ENCODE measurements at regions not wholly inside any gene's neighbourhood (a gene's known extent, or its start where the extent isn't known, plus 50 kb on each side); places are given as distances from the start of the nearest gene placed in this dataset.
"Not testable (repeated sequence)": the region's sequence is repeated elsewhere in the genome, so short reads cannot be mapped to it uniquely, and the experiment has no call there.

- no peak for DNase-seq (ENCODE audit: low spot score)
Observed at GRCh38 chr5:110250355-110250754, 476.1 kb downstream of the TMEM232 start.

GRCh38 chr5:110250755-110251154 is 475.7 kb downstream of the TMEM232 start:
- no peak for DNase-seq (ENCODE audit: low spot score)

- no peak for DNase-seq (ENCODE audit: low spot score)
Observed at GRCh38 chr5:110251366-110251765, 475.1 kb downstream of the TMEM232 start.

- no peak for DNase-seq (ENCODE audit: low spot score)
Observed at GRCh38 chr5:110255194-110255593, 471.3 kb downstream of the TMEM232 start.

- DNase-seq (ENCODE audit: low spot score): no peak
Observed at GRCh38 chr5:110256298-110256697, 470.2 kb downstream of the TMEM232 start.

- no peak for DNase-seq (ENCODE audit: low spot score)
Observed at GRCh38 chr5:110257971-110258370, 468.5 kb downstream of the TMEM232 start.

GRCh38 chr5:110258460-110259216 is 467.8 kb downstream of the TMEM232 start:
- peak; percentile 23 for DNase-seq (ENCODE audit: low spot score)

- peak; percentile 31 for DNase-seq (ENCODE audit: low spot score)
Observed at GRCh38 chr5:110262749-110263148, 463.7 kb downstream of the TMEM232 start.

GRCh38 chr5:110264661-110265060 is 461.8 kb downstream of the TMEM232 start:
- no peak for DNase-seq (ENCODE audit: low spot score)

- DNase-seq (ENCODE audit: low spot score): no peak
Observed at GRCh38 chr5:110265162-110265561, 461.3 kb downstream of the TMEM232 start.

- DNase-seq (ENCODE audit: low spot score): no peak
Observed at GRCh38 chr5:110267714-110268113, 458.8 kb downstream of the TMEM232 start.

GRCh38 chr5:110268283-110268682 is 458.2 kb downstream of the TMEM232 start:
- DNase-seq (ENCODE audit: low spot score): no peak

GRCh38 chr5:110268985-110269384 is 457.5 kb downstream of the TMEM232 start:
- no peak for DNase-seq (ENCODE audit: low spot score)

- no peak for DNase-seq (ENCODE audit: low spot score)
Observed at GRCh38 chr5:110269478-110270142, 456.9 kb downstream of the TMEM232 start.

GRCh38 chr5:110275878-110276277 is 450.6 kb downstream of the TMEM232 start:
- no peak for DNase-seq (ENCODE audit: low spot score)

GRCh38 chr5:110278449-110278848 is 448.0 kb downstream of the TMEM232 start:
- DNase-seq (ENCODE audit: low spot score): not testable (repeated sequence)

GRCh38 chr5:110284121-110284520 is 442.4 kb downstream of the TMEM232 start:
- DNase-seq (ENCODE audit: low spot score): not testable (repeated sequence)

- no peak for DNase-seq (ENCODE audit: low spot score)
Observed at GRCh38 chr5:110288766-110289511, 437.5 kb downstream of the TMEM232 start.

- DNase-seq (ENCODE audit: low spot score): no peak
Observed at GRCh38 chr5:110289512-110289810, 437.0 kb downstream of the TMEM232 start.

- DNase-seq (ENCODE audit: low spot score): no peak
Observed at GRCh38 chr5:110290542-110290941, 435.9 kb downstream of the TMEM232 start.

- DNase-seq (ENCODE audit: low spot score): no peak
Observed at GRCh38 chr5:110294281-110294680, 432.2 kb downstream of the TMEM232 start.

- no peak for DNase-seq (ENCODE audit: low spot score)
Observed at GRCh38 chr5:110297152-110297670, 429.3 kb downstream of the TMEM232 start.

- no peak for DNase-seq (ENCODE audit: low spot score)
Observed at GRCh38 chr5:110304176-110304575, 422.3 kb downstream of the TMEM232 start.

All from COLO829 (cell line).